ENCODE measurements at regions not wholly inside any gene's neighbourhood (a gene's known extent, or its start where the extent isn't known, plus 50 kb on each side); places are given as distances from the start of the nearest gene placed in this dataset.

- H3K27me3 ChIP-seq (replicated peaks; ENCODE audit: control insufficient read depth, insufficient read depth, low read length) = no peaks in the 10 kb centered on the region
- TF ChIP-seq CTCF (IDR thresholded peaks at IDR 0.05; ENCODE audit: insufficient read depth, low read length, poor library complexity, severe bottlenecking) = no peak
- no peaks in the 10 kb centered on the region for H3K36me3 ChIP-seq (ENCODE audit: control insufficient read depth, insufficient read depth, low read length)
- DNase-seq (ENCODE audit: extremely low read depth, insufficient read length) = no peak
- no peak overlapping the region for H3K4me3 ChIP-seq (replicated peaks; ENCODE audit: low read depth, low read length)
Measured at GRCh38 chr20:10771435-10772140, 97.8 kb upstream of the JAG1 start.

GRCh38 chr20:10774357-10774943 is 100.7 kb upstream of the JAG1 start:
- Histone ChIP-seq H3K27me3 (replicated peaks; ENCODE audit: control insufficient read depth, insufficient read depth, low read length) (no peaks in the 10 kb centered on the region), H3K36me3 (ENCODE audit: control insufficient read depth, insufficient read depth, low read length) (no peaks in the 10 kb centered on the region), H3K4me3 (replicated peaks; ENCODE audit: low read depth, low read length) (no peak overlapping the region)
- no peak for DNase-seq (ENCODE audit: extremely low read depth, insufficient read length)
- TF ChIP-seq CTCF (IDR thresholded peaks at IDR 0.05; ENCODE audit: insufficient read depth, low read length, poor library complexity, severe bottlenecking) = no peak

- DNase-seq (ENCODE audit: extremely low read depth, insufficient read length) = no peak
- TF ChIP-seq CTCF (IDR thresholded peaks at IDR 0.05; ENCODE audit: insufficient read depth, low read length, poor library complexity, severe bottlenecking) = no peak
- Histone ChIP-seq H3K4me3 (replicated peaks; ENCODE audit: low read depth, low read length) (no peak overlapping the region), H3K27me3 (replicated peaks; ENCODE audit: control insufficient read depth, insufficient read depth, low read length) (no peaks in the 10 kb centered on the region), H3K36me3 (ENCODE audit: control insufficient read depth, insufficient read depth, low read length) (no peaks in the 10 kb centered on the region)
Measured at GRCh38 chr20:10777710-10778109, 103.9 kb upstream of the JAG1 start.

- no peak for DNase-seq (ENCODE audit: extremely low read depth, insufficient read length)
- TF ChIP-seq CTCF (IDR thresholded peaks at IDR 0.05; ENCODE audit: insufficient read depth, low read length, poor library complexity, severe bottlenecking) = no peak
- Histone ChIP-seq H3K27me3 (replicated peaks; ENCODE audit: control insufficient read depth, insufficient read depth, low read length) (no peaks in the 10 kb centered on the region), H3K4me3 (replicated peaks; ENCODE audit: low read depth, low read length) (no peak overlapping the region), H3K36me3 (ENCODE audit: control insufficient read depth, insufficient read depth, low read length) (no peaks in the 10 kb centered on the region)
Measured at GRCh38 chr20:10779911-10780310, 106.1 kb upstream of the JAG1 start.

GRCh38 chr20:10780901-10781300 is 107.1 kb upstream of the JAG1 start:
- no peaks in the 10 kb centered on the region for H3K36me3 ChIP-seq (ENCODE audit: control insufficient read depth, insufficient read depth, low read length)
- no peak overlapping the region for H3K4me3 ChIP-seq (replicated peaks; ENCODE audit: low read depth, low read length)
- TF ChIP-seq CTCF (IDR thresholded peaks at IDR 0.05; ENCODE audit: insufficient read depth, low read length, poor library complexity, severe bottlenecking) = no peak
- no peaks in the 10 kb centered on the region for H3K27me3 ChIP-seq (replicated peaks; ENCODE audit: control insufficient read depth, insufficient read depth, low read length)
- no peak for DNase-seq (ENCODE audit: extremely low read depth, insufficient read length)
